KOPT-K1 (cell line): ENCODE measurements at regions not wholly inside any gene's neighbourhood (a gene's known extent, or its start where the extent isn't known, plus 50 kb on each side); places are given as distances from the start of the nearest gene placed in this dataset.
"Not testable (repeated sequence)": the region's sequence is repeated elsewhere in the genome, so short reads cannot be mapped to it uniquely, and the experiment has no call there.

Source experiments
- H3K27ac ChIP-seq: fragments of 200-600 bp; sonication (generic); 2 replicates; pipeline ENCODE4 v1.5.1; 2016; ENCODE audit warnings: antibody characterized with exemption, mild to moderate bottlenecking, low read depth, low read length; ENCODE audit not compliant: poor library complexity, severe bottlenecking
- H3K36me3 ChIP-seq: fragments of 200-600 bp; sonication (generic); 2 replicates; pipeline ENCODE4 v1.5.1; 2017; ENCODE audit warnings: antibody characterized with exemption, mild to moderate bottlenecking, low read length, moderate library complexity; ENCODE audit not compliant: insufficient read depth
- H3K9me3 ChIP-seq: fragments of 200-600 bp; sonication (generic); 2 replicates; pipeline ENCODE4 v1.5.1; 2017; ENCODE audit warnings: antibody characterized with exemption, low read length, mild to moderate bottlenecking; ENCODE audit not compliant: insufficient read depth, poor library complexity, severe bottlenecking

GRCh38 chr2:35530615-35531135 lies 824.9 kb upstream of the CRIM1 start:
- Histone ChIP-seq H3K36me3 (no peaks in the 10 kb centered on the region), H3K9me3 (no peaks in the 10 kb centered on the region), H3K27ac (no peak overlapping the region)

- H3K9me3 ChIP-seq: no peaks in the 10 kb centered on the region
- H3K27ac ChIP-seq: no peak overlapping the region
- H3K36me3 ChIP-seq: no peaks in the 10 kb centered on the region
These were observed 828.8 kb upstream of the CRIM1 start for GRCh38 chr2:35526741-35527140.

GRCh38 chr2:35522450-35522849 lies 833.1 kb upstream of the CRIM1 start:
- Histone ChIP-seq H3K36me3 (no peaks in the 10 kb centered on the region), H3K9me3 (no peaks in the 10 kb centered on the region), H3K27ac (no peak overlapping the region)

- Histone ChIP-seq H3K36me3 (no peaks in the 10 kb centered on the region), H3K9me3 (no peaks in the 10 kb centered on the region), H3K27ac (no peak overlapping the region)
These were observed 844.9 kb upstream of the CRIM1 start for GRCh38 chr2:35510636-35511035.

- H3K36me3 ChIP-seq: no peaks in the 10 kb centered on the region
- no peak overlapping the region for H3K27ac ChIP-seq
- no peaks in the 10 kb centered on the region for H3K9me3 ChIP-seq
These were observed 847.0 kb upstream of the CRIM1 start for GRCh38 chr2:35508601-35509000.

- H3K36me3 ChIP-seq: no peaks in the 10 kb centered on the region
- no peaks in the 10 kb centered on the region for H3K9me3 ChIP-seq
- no peak overlapping the region for H3K27ac ChIP-seq
These were observed 851.2 kb upstream of the CRIM1 start for GRCh38 chr2:35504419-35504818.

GRCh38 chr2:35503738-35504199 lies 851.8 kb upstream of the CRIM1 start:
- H3K27ac ChIP-seq: no peak overlapping the region
- no peaks in the 10 kb centered on the region for H3K36me3 ChIP-seq
- no peaks in the 10 kb centered on the region for H3K9me3 ChIP-seq

GRCh38 chr2:35503311-35503710 lies 852.3 kb upstream of the CRIM1 start:
- no peaks in the 10 kb centered on the region for H3K36me3 ChIP-seq
- H3K9me3 ChIP-seq: no peaks in the 10 kb centered on the region
- H3K27ac ChIP-seq: no peak overlapping the region

GRCh38 chr2:35501076-35501475 lies 854.5 kb upstream of the CRIM1 start:
- H3K9me3 ChIP-seq: no peaks in the 10 kb centered on the region
- no peaks in the 10 kb centered on the region for H3K36me3 ChIP-seq
- no peak overlapping the region for H3K27ac ChIP-seq

GRCh38 chr2:35496022-35496421 lies 859.6 kb upstream of the CRIM1 start:
- H3K27ac ChIP-seq: no peak overlapping the region
- H3K36me3 ChIP-seq: no peaks in the 10 kb centered on the region
- H3K9me3 ChIP-seq: no peaks in the 10 kb centered on the region

- H3K9me3 ChIP-seq: no peaks in the 10 kb centered on the region
- H3K36me3 ChIP-seq: no peaks in the 10 kb centered on the region
- no peak overlapping the region for H3K27ac ChIP-seq
These were observed 860.4 kb upstream of the CRIM1 start for GRCh38 chr2:35495182-35495581.

- not testable (repeated sequence) for H3K9me3 ChIP-seq, H3K27ac ChIP-seq, H3K36me3 ChIP-seq
These were observed 877.5 kb upstream of the CRIM1 start for GRCh38 chr2:35478121-35478520.

GRCh38 chr2:35468245-35468644 lies 887.3 kb upstream of the CRIM1 start:
- Histone ChIP-seq H3K36me3 (no peaks in the 10 kb centered on the region), H3K9me3 (no peaks in the 10 kb centered on the region), H3K27ac (no peak overlapping the region)

GRCh38 chr2:35463805-35464596 lies 891.6 kb upstream of the CRIM1 start:
- Histone ChIP-seq H3K36me3 (no peaks in the 10 kb centered on the region), H3K9me3 (no peaks in the 10 kb centered on the region), H3K27ac (no peak overlapping the region)

- Histone ChIP-seq H3K9me3 (no peaks in the 10 kb centered on the region), H3K27ac (no peak overlapping the region), H3K36me3 (no peaks in the 10 kb centered on the region)
These were observed 893.2 kb upstream of the CRIM1 start for GRCh38 chr2:35462226-35462998.
